IMR-90 (cell line): ENCODE measurements at regions not wholly inside any gene's neighbourhood (a gene's known extent, or its start where the extent isn't known, plus 50 kb on each side); places are given as distances from the start of the nearest gene placed in this dataset.
"Not testable (repeated sequence)": the region's sequence is repeated elsewhere in the genome, so short reads cannot be mapped to it uniquely, and the experiment has no call there.

Source experiments
- ATAC-seq: fragments of 200-7000 bp; cut with Tn5 transposase; 2 replicates; pipeline ENCODE4 v1.9.1; 2020; ENCODE audit warnings: low read depth, mild to moderate bottlenecking, moderate library complexity
- BruUV-seq: library from RNA; stranded (reverse); fragments of 400-500 nt; replicated peaks from 2 replicates; lab custom pipeline; 2021; lab: Mats Ljungman, UMichigan
- CTCF ChIA-PET: fragments of 300-600 bp; formaldehyde crosslinking; extraction: SDS; loops from one replicate; lab custom pipeline; 2021; ENCODE audit warnings: antibody characterized with exemption; lab: Yijun Ruan, JAX
- POLR2A ChIA-PET: fragments of 300-600 bp; sonication (Branson Sonifier 250); formaldehyde crosslinking; loops from one replicate; lab custom pipeline; 2022; ENCODE audit warnings: antibody characterized with exemption; ENCODE audit not compliant: unreplicated experiment; lab: Charles Lee
- DNase-seq: peaks from one replicate; pipeline ENCODE4 v3.0.0; 2013
- H2AFZ ChIP-seq: replicated peaks from 2 replicates; pipeline ENCODE3; 2013; ENCODE audit warnings: low read length, mild to moderate bottlenecking; ENCODE audit not compliant: poor library complexity
- H2AK5ac ChIP-seq: 2 replicates; pipeline ENCODE4 v1.6.1; 2013; ENCODE audit warnings: low read depth, low read length, inconsistent platforms
- H2AK9ac ChIP-seq: replicated peaks from 2 replicates; pipeline ENCODE3; 2013; ENCODE audit warnings: mild to moderate bottlenecking, low read depth, low read length, moderate library complexity; ENCODE audit not compliant: poor library complexity
- H2BK120ac ChIP-seq: 2 replicates; pipeline ENCODE4 v1.6.1; 2013; ENCODE audit warnings: low read depth, low read length, inconsistent platforms
- H2BK15ac ChIP-seq: 3 replicates; pipeline ENCODE4 v1.6.1; 2013; ENCODE audit warnings: low read depth, low read length, inconsistent platforms
- H2BK20ac ChIP-seq: 2 replicates; pipeline ENCODE4 v1.6.1; 2013; ENCODE audit warnings: low read depth, mild to moderate bottlenecking, inconsistent platforms, low read length, moderate library complexity
- H2BK5ac ChIP-seq: 2 replicates; pipeline ENCODE4 v1.6.1; 2013; ENCODE audit warnings: mild to moderate bottlenecking, low read depth, low read length, inconsistent platforms; ENCODE audit not compliant: poor library complexity, severe bottlenecking
- H3K14ac ChIP-seq: replicated peaks from 2 replicates; pipeline ENCODE4 v1.6.1; 2013; ENCODE audit warnings: low read depth, low read length, inconsistent platforms
- H3K18ac ChIP-seq: 2 replicates; pipeline ENCODE4 v1.6.1; 2013; ENCODE audit warnings: low read depth, low read length, control low read depth
- H3K23ac ChIP-seq: 2 replicates; pipeline ENCODE4 v1.6.1; 2013; ENCODE audit warnings: low read depth, low read length, inconsistent platforms
- H3K27ac ChIP-seq: 2 replicates; pipeline ENCODE4 v1.5.1; 2013; ENCODE audit warnings: mild to moderate bottlenecking, control low read depth, low read length; ENCODE audit not compliant: insufficient read depth
- H3K27me3 ChIP-seq: 2 replicates; pipeline ENCODE4 v1.6.1; 2013; ENCODE audit warnings: low read length; ENCODE audit not compliant: control insufficient read depth, insufficient read depth
- H3K36me3 ChIP-seq: 2 replicates; pipeline ENCODE4 v1.6.1; 2013; ENCODE audit warnings: low read length, mixed read lengths; ENCODE audit not compliant: control insufficient read depth, insufficient read depth
- H3K4ac ChIP-seq: 2 replicates; pipeline ENCODE4 v1.6.1; 2013; ENCODE audit warnings: low read depth, low read length, inconsistent platforms
- H3K4me1 ChIP-seq: 2 replicates; pipeline ENCODE4 v1.6.1; 2013; ENCODE audit warnings: low read length, mixed read lengths; ENCODE audit not compliant: control insufficient read depth, insufficient read depth
- H3K4me2 ChIP-seq: 2 replicates; pipeline ENCODE4 v1.6.1; 2013; ENCODE audit warnings: low read depth, mild to moderate bottlenecking, control low read depth, low read length, moderate library complexity
- H3K4me3 ChIP-seq: 2 replicates; pipeline ENCODE4 v1.5.1; 2013; ENCODE audit warnings: low read depth, mild to moderate bottlenecking, control low read depth, low read length, moderate library complexity; ENCODE audit not compliant: insufficient read depth
- H3K56ac ChIP-seq: 2 replicates; pipeline ENCODE4 v1.6.1; 2013; ENCODE audit warnings: low read length, inconsistent platforms; ENCODE audit not compliant: insufficient read depth; ENCODE audit errors: extremely low read depth
- H3K79me1 ChIP-seq, 2 experiments: 2 replicates each; pipeline ENCODE4 v1.6.1; 2013; ENCODE audit warnings: low read length in 2 of 2, inconsistent platforms in 1 of 2, low read depth in 1 of 2
- H3K9ac ChIP-seq: 2 replicates; pipeline ENCODE4 v1.6.1; 2013; ENCODE audit warnings: low read depth, low read length, control low read depth
- H3K9me1 ChIP-seq: 2 replicates; pipeline ENCODE4 v1.6.1; 2013; ENCODE audit warnings: low read length, inconsistent platforms; ENCODE audit not compliant: insufficient read depth
- H3K9me3 ChIP-seq: 2 replicates; pipeline ENCODE4 v1.6.1; 2013; ENCODE audit warnings: low read length; ENCODE audit not compliant: control insufficient read depth, insufficient read depth
- H4K20me1 ChIP-seq: 2 replicates; pipeline ENCODE4 v1.6.1; 2013; ENCODE audit warnings: low read length, inconsistent platforms; ENCODE audit not compliant: insufficient read depth
- H4K5ac ChIP-seq: 2 replicates; pipeline ENCODE4 v1.6.1; 2013; ENCODE audit warnings: mild to moderate bottlenecking, low read depth, low read length, control low read depth
- H4K8ac ChIP-seq, 2 experiments: 2 replicates each; pipeline ENCODE4 v1.6.1; 2013; ENCODE audit warnings: low read depth in 2 of 2, low read length in 2 of 2, control low read depth in 1 of 2, inconsistent platforms in 1 of 2
- H4K91ac ChIP-seq: 2 replicates; pipeline ENCODE4 v1.6.1; 2013; ENCODE audit warnings: low read depth, low read length, inconsistent platforms; ENCODE audit not compliant: insufficient read depth
- CEBPB ChIP-seq: IDR thresholded peaks from 2 replicates; pipeline ENCODE4 v1.6.1; 2012; ENCODE audit warnings: low read depth, low read length, improper control_type of control experiment
- CHD1 ChIP-seq: IDR thresholded peaks from 2 replicates; pipeline ENCODE4 v1.6.1; 2012; ENCODE audit warnings: low read depth, low read length, improper control_type of control experiment
- FOS ChIP-seq: fragments of 150-350 bp; IDR thresholded peaks from 2 replicates; pipeline ENCODE4 v1.6.1; 2016; ENCODE audit warnings: low read depth, low read length
- MAZ ChIP-seq: IDR thresholded peaks from 2 replicates; pipeline ENCODE4 v1.6.1; 2012; ENCODE audit warnings: low read depth, mild to moderate bottlenecking, low read length, improper control_type of control experiment, moderate library complexity, borderline replicate concordance
- MXI1 ChIP-seq: IDR thresholded peaks from 2 replicates; pipeline ENCODE4 v1.6.1; 2012; ENCODE audit warnings: low read depth, mild to moderate bottlenecking, low read length, moderate library complexity, borderline replicate concordance
- NFE2L2 ChIP-seq: fragments of 150-350 bp; IDR thresholded peaks from 2 replicates; pipeline ENCODE4 v1.6.1; 2016; ENCODE audit warnings: low read depth, mild to moderate bottlenecking, low read length
- RCOR1 ChIP-seq: IDR thresholded peaks from 2 replicates; pipeline ENCODE4 v1.6.1; 2012; ENCODE audit warnings: mild to moderate bottlenecking, low read length, improper control_type of control experiment; ENCODE audit not compliant: insufficient replicate concordance
- RFX5 ChIP-seq: IDR thresholded peaks from 2 replicates; pipeline ENCODE4 v1.8.0; 2012; ENCODE audit warnings: low read depth, mild to moderate bottlenecking, low read length, moderate library complexity
- WGBS, 2 experiments: methylation state at CpG; one replicate each; pipeline versions ENCODE4 v1.1.5 to v1.1.7; 2013; ENCODE audit warnings: missing lambda C conversion rate in 2 of 2; ENCODE audit not compliant: insufficient read length in 1 of 2; ENCODE audit errors: extremely low coverage in 2 of 2; 5-methylcytosine and 5-hydroxymethylcytosine counted together
- dilution Hi-C: fragments of 300-500 bp; cut with HindIII; formaldehyde crosslinking; loops from one replicate; pipeline ENCODE4 v1.14.3; 2018; ENCODE audit warnings: low sequenced_read_pairs; ENCODE audit not compliant: unreplicated experiment
- in situ Hi-C: fragments of 300-500 bp; cut with MboI; formaldehyde crosslinking; loops from 3 replicates; pipeline ENCODE4 v1.14.3; 2019; ENCODE audit warnings: low sequenced_read_pairs, inconsistent platforms, mixed read lengths
- intact Hi-C: fragments of 100-400 bp; cut with micrococcal nuclease; formaldehyde crosslinking; loops from 2 replicates; pipeline ENCODE4 v1.10.0; 2022
- TF ChIP-seq, protein P1 (sequence below): fragments of 150-350 bp; IDR thresholded peaks from 2 replicates; pipeline ENCODE4 v1.6.1; 2017; ENCODE audit warnings: mild to moderate bottlenecking, antibody characterized with exemption, low read length, low read depth

DNA sequence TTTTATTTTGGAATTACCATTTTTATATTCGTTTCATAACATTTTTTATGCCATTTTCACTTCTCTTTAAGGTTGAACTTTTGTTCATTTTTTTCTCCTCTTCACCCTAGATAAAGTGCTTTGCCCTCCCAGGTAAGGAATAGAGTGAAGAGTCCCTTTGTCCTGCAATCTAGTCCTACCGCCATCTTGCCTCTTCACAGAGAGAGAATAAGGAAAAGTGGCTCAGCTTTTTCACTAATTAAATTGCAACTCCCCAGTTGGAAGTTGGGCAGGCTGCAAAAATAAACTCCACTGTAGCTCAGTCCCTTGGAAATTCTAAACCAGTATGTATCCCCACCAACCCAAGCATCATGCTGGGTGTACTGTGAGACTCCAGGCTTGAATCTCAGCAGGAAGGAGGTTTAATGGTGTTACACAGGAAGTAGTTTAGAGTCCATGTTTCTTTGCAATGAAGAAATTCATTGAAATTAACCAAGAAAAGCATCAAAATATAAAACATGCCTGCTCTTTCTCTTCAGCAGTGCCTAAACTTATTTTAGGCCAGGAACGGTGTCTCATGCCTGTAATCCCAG lies 60.3 kb upstream of the PCSK1 start:
- Histone ChIP-seq H3K36me3 (no peaks in the 10 kb centered on the region), H3K56ac (no peak overlapping the region), H3K27ac (no peak overlapping the region), H3K9ac (no peak overlapping the region), H2BK5ac (no peak overlapping the region), H3K18ac (no peak overlapping the region), H3K4me3 (no peak overlapping the region), H2AK9ac (no peak overlapping the region), H4K20me1 (no peaks in the 10 kb centered on the region), H3K4me2 (no peak overlapping the region), H3K79me1 (no peaks in the 10 kb centered on the region), H3K9me1 (no peaks in the 10 kb centered on the region), H2AFZ (no peak overlapping the region), H3K23ac (no peak overlapping the region), H3K4ac (no peak overlapping the region), H3K9me3 (no peaks in the 10 kb centered on the region), H3K14ac (no peak overlapping the region), H2BK15ac (no peak overlapping the region), H4K5ac (no peak overlapping the region), H2BK120ac (no peak overlapping the region), H3K4me1 (no peaks in the 10 kb centered on the region), H2BK20ac (no peak overlapping the region), H4K8ac (no peak overlapping the region), H3K27me3 (no peaks in the 10 kb centered on the region), H2AK5ac (no peak overlapping the region), H4K91ac (no peak overlapping the region)
- dilution Hi-C loops (no loop called here), in situ Hi-C loops (no loop called here), intact Hi-C loops (no loop called here)
- BruUV-seq = no TSS peak
- CTCF ChIA-PET = no interaction called here
- WGBS, 2 experiments = no CpG with 5 or more reads among the region's 3 CpGs
- TF ChIP-seq FOS (no peak), CHD1 (no peak), MXI1 (no peak), MAZ (no peak), RCOR1 (no peak), RFX5 (no peak), CEBPB (no peak), NFE2L2 (no peak)
- TF ChIP-seq, protein P1, sequence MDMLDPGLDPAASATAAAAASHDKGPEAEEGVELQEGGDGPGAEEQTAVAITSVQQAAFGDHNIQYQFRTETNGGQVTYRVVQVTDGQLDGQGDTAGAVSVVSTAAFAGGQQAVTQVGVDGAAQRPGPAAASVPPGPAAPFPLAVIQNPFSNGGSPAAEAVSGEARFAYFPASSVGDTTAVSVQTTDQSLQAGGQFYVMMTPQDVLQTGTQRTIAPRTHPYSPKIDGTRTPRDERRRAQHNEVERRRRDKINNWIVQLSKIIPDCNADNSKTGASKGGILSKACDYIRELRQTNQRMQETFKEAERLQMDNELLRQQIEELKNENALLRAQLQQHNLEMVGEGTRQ = no peak
- ATAC-seq (no peak), DNase-seq (no peak)
- POLR2A ChIA-PET = no interaction called here

DNA sequence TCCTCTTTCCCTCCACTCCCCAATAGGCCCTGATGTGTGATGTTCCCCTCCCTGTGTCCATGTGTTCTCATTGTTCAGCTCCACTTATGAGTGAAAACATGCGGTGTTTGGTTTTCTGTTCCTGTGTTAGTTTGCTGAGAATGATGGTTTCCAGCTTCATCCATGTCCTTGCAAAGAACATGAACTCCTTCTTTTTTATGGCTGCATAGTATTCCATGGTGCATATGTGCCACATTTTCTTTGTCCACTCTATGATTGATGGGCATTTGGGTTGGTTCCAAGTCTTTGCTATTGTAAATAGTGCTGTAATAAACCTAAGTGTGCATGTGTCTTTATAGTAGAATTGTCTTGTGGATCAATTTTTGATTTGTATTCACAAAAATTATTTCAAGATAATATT lies 62.4 kb upstream of the PCSK1 start:
- ATAC-seq, H3K36me3 ChIP-seq, H4K8ac ChIP-seq, H3K4me1 ChIP-seq, H2AK5ac ChIP-seq, H2BK120ac ChIP-seq, H3K9me3 ChIP-seq, H3K4ac ChIP-seq, H4K20me1 ChIP-seq, H2BK5ac ChIP-seq, BruUV-seq, H3K18ac ChIP-seq, H3K79me1 ChIP-seq, H4K5ac ChIP-seq, intact Hi-C loops, H3K27ac ChIP-seq, H3K14ac ChIP-seq, CTCF ChIA-PET, DNase-seq, H3K56ac ChIP-seq, H2AFZ ChIP-seq, H3K27me3 ChIP-seq, H3K9me1 ChIP-seq, in situ Hi-C loops, H2BK20ac ChIP-seq, H4K91ac ChIP-seq, H2BK15ac ChIP-seq, H3K9ac ChIP-seq, H2AK9ac ChIP-seq, dilution Hi-C loops, POLR2A ChIA-PET, H3K23ac ChIP-seq, H3K4me2 ChIP-seq, H3K4me3 ChIP-seq: not testable (repeated sequence)
- no CpG with 5 or more reads among the region's 1 CpG for WGBS, 2 experiments
